Right renal cortex interstitium (tissue), 3 donors: ENCODE measurements at regions not wholly inside any gene's neighbourhood (a gene's known extent, or its start where the extent isn't known, plus 50 kb on each side); places are given as distances from the start of the nearest gene placed in this dataset.

Experiments
- DNase-seq, 3 donors: peaks; one replicate each; pipeline ENCODE4 v3.0.0-alpha.2; 2013; ENCODE audit warnings: low read depth in 3 of 3, low spot score in 2 of 3

- DNase-seq: no peak
Observed at GRCh38 chr10:21100871-21101514, 203.9 kb upstream of the NEBL start.

- DNase-seq: no peak
Observed at GRCh38 chr10:21100190-21100589, 203.1 kb upstream of the NEBL start.

GRCh38 chr10:21099291-21100062 lies 202.4 kb upstream of the NEBL start:
- no peak for DNase-seq

- DNase-seq: no peak
Observed at GRCh38 chr10:21097926-21098355, 200.8 kb upstream of the NEBL start.

GRCh38 chr10:21095494-21096055 lies 198.5 kb upstream of the NEBL start:
- no peak for DNase-seq

- DNase-seq: no peak
Observed at GRCh38 chr10:21095073-21095472, 198.0 kb upstream of the NEBL start.

GRCh38 chr10:21092683-21093524 lies 195.8 kb upstream of the NEBL start:
- DNase-seq: no peak

GRCh38 chr10:21090609-21091082 lies 193.5 kb upstream of the NEBL start:
- DNase-seq: no peak

- no peak for DNase-seq
Observed at GRCh38 chr10:21087476-21087875, 190.4 kb upstream of the NEBL start.

GRCh38 chr10:21084700-21085099 lies 187.6 kb upstream of the NEBL start:
- DNase-seq: no peak

GRCh38 chr10:21083861-21084260 lies 186.8 kb upstream of the NEBL start:
- DNase-seq: no peak

- no peak for DNase-seq
Observed at GRCh38 chr10:21082206-21082605, 185.1 kb upstream of the NEBL start.

GRCh38 chr10:21080261-21080660 lies 183.2 kb upstream of the NEBL start:
- DNase-seq: no peak

GRCh38 chr10:21079330-21079658 lies 182.2 kb upstream of the NEBL start:
- no peak for DNase-seq

GRCh38 chr10:21078410-21079329 lies 181.6 kb upstream of the NEBL start:
- DNase-seq: peak; percentile 45 to 62 (median 57)

- DNase-seq: no peak
Observed at GRCh38 chr10:21077681-21078080, 180.6 kb upstream of the NEBL start.

- DNase-seq: no peak
Observed at GRCh38 chr10:21076381-21076780, 179.3 kb upstream of the NEBL start.

- DNase-seq: no peak
Observed at GRCh38 chr10:21075880-21076279, 178.8 kb upstream of the NEBL start.

GRCh38 chr10:21071001-21071673 lies 174.0 kb upstream of the NEBL start:
- DNase-seq: no peak
